Naive thymus-derived CD8-positive, alpha-beta T cell (primary cell): ENCODE measurements at regions not wholly inside any gene's neighbourhood (a gene's known extent, or its start where the extent isn't known, plus 50 kb on each side); places are given as distances from the start of the nearest gene placed in this dataset.

ENCODE experiments used
- ATAC-seq, 2 donors: fragments of 150-1000 bp; cut with Tn5 transposase in 1 of 2; sonication (Bioruptor Pico), chemical (Tn5 transposase) in 1 of 2; 1 replicate in 1 of 2; 2 replicates in 1 of 2; pipeline ENCODE4 v1.10.0; 2021; ENCODE audit warnings: mild to moderate bottlenecking in 2 of 2, moderate library complexity in 2 of 2
- POLR2A ChIA-PET: fragments of 350-600 bp; sonication (Branson Sonifier 250); formaldehyde crosslinking; loops from one replicate; lab custom pipeline; 2021; ENCODE audit warnings: antibody characterized with exemption; lab: Charles Lee
- DNase-seq, 10 donors: peaks; one replicate each; pipeline versions ENCODE4 v3.0.0 to v3.0.0-alpha.2; 2020 to 2022
- H3K27ac Mint-ChIP-seq, 10 donors: one replicate each; pipeline ENCODE4 v1.8.0; 2020 to 2022; ENCODE audit warnings: mild to moderate bottlenecking in 10 of 10, mixed read lengths in 10 of 10, moderate library complexity in 4 of 10, inconsistent platforms in 1 of 10
- H3K27me3 Mint-ChIP-seq, 5 donors: one replicate each; pipeline ENCODE4 v1.8.0; 2021 to 2022; ENCODE audit warnings: mixed read lengths in 5 of 5
- H3K36me3 Mint-ChIP-seq, 3 donors: one replicate each; pipeline ENCODE4 v1.8.0; 2020 to 2022; ENCODE audit warnings: mixed read lengths in 3 of 3, mild to moderate bottlenecking in 2 of 3, inconsistent platforms in 1 of 3
- H3K4me1 Mint-ChIP-seq, 4 donors: one replicate each; pipeline ENCODE4 v1.8.0; 2021 to 2022; ENCODE audit warnings: mixed read lengths in 4 of 4
- H3K4me3 Mint-ChIP-seq, 10 donors: one replicate each; pipeline ENCODE4 v1.8.0; 2020 to 2022; ENCODE audit warnings: mild to moderate bottlenecking in 10 of 10, mixed read lengths in 10 of 10, moderate library complexity in 6 of 10, inconsistent platforms in 1 of 10
- H3K9me3 Mint-ChIP-seq, 9 donors: one replicate each; pipeline ENCODE4 v1.8.0; 2020 to 2022; ENCODE audit warnings: mixed read lengths in 9 of 9, mild to moderate bottlenecking in 3 of 9, inconsistent platforms in 1 of 9, moderate library complexity in 1 of 9

- DNase-seq (peak in 1 of 10 donors; percentile 8), ATAC-seq (no peak)
- Mint-ChIP-seq H3K4me3 (no peak overlapping the region), H3K36me3 (no peaks in the 10 kb centered on the region), H3K27me3 (peaks cover 0 to 4% (median 0%) of the 10 kb centered on the region in 5 donors), H3K9me3 (no peaks in the 10 kb centered on the region), H3K27ac (peak overlapping the region in 1 of 10 donors; percentile 30), H3K4me1 (no peaks in the 10 kb centered on the region)
- POLR2A ChIA-PET: no interaction called here
Measured at GRCh38 chr18:10023853-10024570, 110.2 kb downstream of the VAPA start.

- Mint-ChIP-seq H3K36me3 (no peaks in the 10 kb centered on the region), H3K27me3 (peaks cover 0 to 4% (median 0%) of the 10 kb centered on the region in 5 donors), H3K27ac (no peak overlapping the region), H3K4me1 (no peaks in the 10 kb centered on the region), H3K4me3 (no peak overlapping the region), H3K9me3 (no peaks in the 10 kb centered on the region)
- POLR2A ChIA-PET: no interaction called here
- ATAC-seq: no peak
- DNase-seq: no peak
Measured at GRCh38 chr18:10025711-10026670, 112.2 kb downstream of the VAPA start.

GRCh38 chr18:10027031-10027430, 113.2 kb downstream of the VAPA start:
- no peaks in the 10 kb centered on the region for H3K36me3 Mint-ChIP-seq
- H3K4me3 Mint-ChIP-seq: no peak overlapping the region
- POLR2A ChIA-PET: no interaction called here
- H3K9me3 Mint-ChIP-seq: no peaks in the 10 kb centered on the region
- peaks cover 0 to 2% (median under 1%) of the 10 kb centered on the region in 4 donors for H3K4me1 Mint-ChIP-seq
- no peak for ATAC-seq
- peaks cover 0 to 4% (median 0%) of the 10 kb centered on the region in 5 donors for H3K27me3 Mint-ChIP-seq
- DNase-seq: no peak
- no peak overlapping the region for H3K27ac Mint-ChIP-seq

GRCh38 chr18:10027461-10027860, 113.6 kb downstream of the VAPA start:
- H3K36me3 Mint-ChIP-seq: no peaks in the 10 kb centered on the region
- no peak for DNase-seq
- H3K4me1 Mint-ChIP-seq: peaks cover 0 to 3% (median under 1%) of the 10 kb centered on the region in 4 donors
- no peak overlapping the region for H3K4me3 Mint-ChIP-seq
- H3K27me3 Mint-ChIP-seq: peaks cover 0 to 2% (median 0%) of the 10 kb centered on the region in 5 donors
- H3K9me3 Mint-ChIP-seq: no peaks in the 10 kb centered on the region
- no peak overlapping the region for H3K27ac Mint-ChIP-seq
- ATAC-seq: no peak
- POLR2A ChIA-PET: no interaction called here

- no peak for ATAC-seq
- DNase-seq: no peak
- H3K9me3 Mint-ChIP-seq: no peaks in the 10 kb centered on the region
- POLR2A ChIA-PET: no interaction called here
- H3K36me3 Mint-ChIP-seq: no peaks in the 10 kb centered on the region
- no peak overlapping the region for H3K4me3 Mint-ChIP-seq
- no peak overlapping the region for H3K27ac Mint-ChIP-seq
- peaks cover 8 to 14% (median 12%) of the 10 kb centered on the region in 4 donors for H3K4me1 Mint-ChIP-seq
- no peaks in the 10 kb centered on the region for H3K27me3 Mint-ChIP-seq
Measured at GRCh38 chr18:10029711-10030110, 115.9 kb downstream of the VAPA start.

- POLR2A ChIA-PET: no interaction called here
- no peak for DNase-seq
- peak overlapping the region in 9 of 10 donors; percentile 13 to 60 (median 29) for H3K4me3 Mint-ChIP-seq
- H3K9me3 Mint-ChIP-seq: no peaks in the 10 kb centered on the region
- ATAC-seq: no peak
- peaks cover 10 to 14% (median 12%) of the 10 kb centered on the region in 4 donors for H3K4me1 Mint-ChIP-seq
- no peaks in the 10 kb centered on the region for H3K27me3 Mint-ChIP-seq
- no peaks in the 10 kb centered on the region for H3K36me3 Mint-ChIP-seq
- peak overlapping the region in 4 of 10 donors; percentile 51 to 93 (median 80) for H3K27ac Mint-ChIP-seq
Measured at GRCh38 chr18:10030816-10031541, 117.2 kb downstream of the VAPA start.

- DNase-seq (peak; percentile 48 to 79 (median 62)), ATAC-seq (peak; percentile 96 to 98)
- H3K9me3 Mint-ChIP-seq: no peaks in the 10 kb centered on the region
- H3K36me3 Mint-ChIP-seq: no peaks in the 10 kb centered on the region
- H3K27me3 Mint-ChIP-seq: no peaks in the 10 kb centered on the region
- POLR2A ChIA-PET: interaction anchor here (0.6 to 1.9 kb wide), 2 partner anchors 58 to 118 kb away, joined by 3 to 14 read pairs; partner anchors contain the start of gene VAPA
- H3K4me1 Mint-ChIP-seq: peaks cover 11 to 14% (median 12%) of the 10 kb centered on the region in 4 donors
- peak overlapping the region; percentile 71 to 95 (median 92) for H3K27ac Mint-ChIP-seq
- peak overlapping the region; percentile 81 to 93 (median 86) for H3K4me3 Mint-ChIP-seq
Measured at GRCh38 chr18:10032331-10033015, 118.7 kb downstream of the VAPA start.

- POLR2A ChIA-PET: interaction anchor here (1.9 kb wide), 1 partner anchor 119 kb away, joined by 14 read pairs; the partner anchor contains the start of gene VAPA
- H3K4me1 Mint-ChIP-seq: peaks cover 11 to 14% (median 12%) of the 10 kb centered on the region in 4 donors
- no peaks in the 10 kb centered on the region for H3K27me3 Mint-ChIP-seq
- H3K4me3 Mint-ChIP-seq: peak overlapping the region; percentile 81 to 93 (median 86)
- DNase-seq: no peak
- peak overlapping the region; percentile 71 to 95 (median 92) for H3K27ac Mint-ChIP-seq
- no peaks in the 10 kb centered on the region for H3K36me3 Mint-ChIP-seq
- H3K9me3 Mint-ChIP-seq: no peaks in the 10 kb centered on the region
- no peak for ATAC-seq
Measured at GRCh38 chr18:10033016-10033399, 119.2 kb downstream of the VAPA start.

- H3K4me1 Mint-ChIP-seq: peaks cover 11 to 14% (median 12%) of the 10 kb centered on the region in 4 donors
- H3K27me3 Mint-ChIP-seq: no peaks in the 10 kb centered on the region
- POLR2A ChIA-PET: no interaction called here
- no peak for DNase-seq
- peak overlapping the region in 5 of 10 donors; percentile 27 to 61 (median 53) for H3K27ac Mint-ChIP-seq
- H3K9me3 Mint-ChIP-seq: no peaks in the 10 kb centered on the region
- no peak overlapping the region for H3K4me3 Mint-ChIP-seq
- ATAC-seq: no peak
- H3K36me3 Mint-ChIP-seq: no peaks in the 10 kb centered on the region
Measured at GRCh38 chr18:10035281-10035991, 121.6 kb downstream of the VAPA start.

GRCh38 chr18:10036479-10036878, 122.7 kb downstream of the VAPA start:
- POLR2A ChIA-PET: no interaction called here
- no peak overlapping the region for H3K4me3 Mint-ChIP-seq
- H3K9me3 Mint-ChIP-seq: peaks cover 0 to 9% (median 2%) of the 10 kb centered on the region in 9 donors
- DNase-seq (no peak), ATAC-seq (no peak)
- no peaks in the 10 kb centered on the region for H3K36me3 Mint-ChIP-seq
- H3K27me3 Mint-ChIP-seq: peaks cover 0 to 1% (median 0%) of the 10 kb centered on the region in 5 donors
- peak overlapping the region in 1 of 10 donors; percentile 41 for H3K27ac Mint-ChIP-seq
- H3K4me1 Mint-ChIP-seq: peaks cover 10 to 14% (median 12%) of the 10 kb centered on the region in 4 donors

GRCh38 chr18:10037181-10037580, 123.4 kb downstream of the VAPA start:
- no peak overlapping the region for H3K4me3 Mint-ChIP-seq
- H3K27ac Mint-ChIP-seq: peak overlapping the region in 1 of 10 donors; percentile 25
- H3K36me3 Mint-ChIP-seq: peaks cover 0 to 6% (median 4%) of the 10 kb centered on the region in 3 donors
- DNase-seq (no peak), ATAC-seq (no peak)
- H3K27me3 Mint-ChIP-seq: peaks cover 0 to 8% (median 4%) of the 10 kb centered on the region in 5 donors
- H3K4me1 Mint-ChIP-seq: peaks cover 10 to 14% (median 11%) of the 10 kb centered on the region in 4 donors
- POLR2A ChIA-PET: no interaction called here
- H3K9me3 Mint-ChIP-seq: peaks cover 0 to 16% (median 8%) of the 10 kb centered on the region in 9 donors
